ENCODE measurements at regions not wholly inside any gene's neighbourhood (a gene's known extent, or its start where the extent isn't known, plus 50 kb on each side); places are given as distances from the start of the nearest gene placed in this dataset.

GRCh38 chr4:11618666-11619282 is 190.1 kb upstream of the HS3ST1 start:
- peaks cover 0 to 3% of the 10 kb centered on the region in 2 donors for H3K4me1 ChIP-seq
- H3K9me3 ChIP-seq: no peaks in the 10 kb centered on the region
- H3K4me3 ChIP-seq: no peak overlapping the region
- TF ChIP-seq POLR2AphosphoS5 (IDR thresholded peaks at IDR 0.05): no peak
- TF ChIP-seq CTCF (IDR thresholded peaks at IDR 0.05): no peak
- TF ChIP-seq POLR2A (IDR thresholded peaks at IDR 0.05): no peak
- no peak for DNase-seq (ENCODE audit: low spot score in 2 of 2)
- no peak overlapping the region for H3K27ac ChIP-seq
- H3K36me3 ChIP-seq: no peaks in the 10 kb centered on the region
- H3K27me3 ChIP-seq: no peaks in the 10 kb centered on the region
- intact Hi-C loops (cut with DNase I; ENCODE audit: low total_unique reads): no loop called here

GRCh38 chr4:11616856-11617255 is 188.2 kb upstream of the HS3ST1 start:
- Histone ChIP-seq H3K9me3 (no peaks in the 10 kb centered on the region), H3K4me1 (peaks cover 0 to 3% of the 10 kb centered on the region in 2 donors), H3K4me3 (no peak overlapping the region), H3K27me3 (no peaks in the 10 kb centered on the region), H3K27ac (no peak overlapping the region), H3K36me3 (no peaks in the 10 kb centered on the region)
- DNase-seq (ENCODE audit: low spot score in 2 of 2): no peak
- intact Hi-C loops (cut with DNase I; ENCODE audit: low total_unique reads): no loop called here
- TF ChIP-seq POLR2A (IDR thresholded peaks at IDR 0.05) (no peak), POLR2AphosphoS5 (IDR thresholded peaks at IDR 0.05) (no peak), CTCF (IDR thresholded peaks at IDR 0.05) (no peak)

GRCh38 chr4:11615601-11616000 is 186.9 kb upstream of the HS3ST1 start:
- no peak overlapping the region for H3K4me3 ChIP-seq
- intact Hi-C loops (cut with DNase I; ENCODE audit: low total_unique reads): no loop called here
- TF ChIP-seq CTCF (IDR thresholded peaks at IDR 0.05) (no peak), POLR2A (IDR thresholded peaks at IDR 0.05) (no peak), POLR2AphosphoS5 (IDR thresholded peaks at IDR 0.05) (no peak)
- no peak overlapping the region for H3K27ac ChIP-seq
- H3K4me1 ChIP-seq: peaks cover 0 to 3% of the 10 kb centered on the region in 2 donors
- H3K36me3 ChIP-seq: no peaks in the 10 kb centered on the region
- H3K27me3 ChIP-seq: no peaks in the 10 kb centered on the region
- no peak for DNase-seq (ENCODE audit: low spot score in 2 of 2)
- H3K9me3 ChIP-seq: no peaks in the 10 kb centered on the region

GRCh38 chr4:11614426-11614825 is 185.7 kb upstream of the HS3ST1 start:
- intact Hi-C loops (cut with DNase I; ENCODE audit: low total_unique reads): no loop called here
- Histone ChIP-seq H3K36me3 (no peaks in the 10 kb centered on the region), H3K4me1 (peaks cover 0 to 3% of the 10 kb centered on the region in 2 donors), H3K27ac (no peak overlapping the region), H3K4me3 (no peak overlapping the region), H3K9me3 (no peaks in the 10 kb centered on the region), H3K27me3 (no peaks in the 10 kb centered on the region)
- peak in 1 of 2 donors; percentile 37 for DNase-seq (ENCODE audit: low spot score in 2 of 2)
- TF ChIP-seq POLR2A (IDR thresholded peaks at IDR 0.05): no peak
- peak in 1 of 3 donors; percentile 24 for TF ChIP-seq POLR2AphosphoS5 (IDR thresholded peaks at IDR 0.05)

GRCh38 chr4:11611868-11612267 is 183.2 kb upstream of the HS3ST1 start:
- no peak overlapping the region for H3K27ac ChIP-seq

More at GRCh38 chr4:11611868-11612267, 183.2 kb upstream of the HS3ST1 start:
- no peak for TF ChIP-seq POLR2A (IDR thresholded peaks at IDR 0.05)
- TF ChIP-seq CTCF (IDR thresholded peaks at IDR 0.05): no peak
- no peak for TF ChIP-seq POLR2AphosphoS5 (IDR thresholded peaks at IDR 0.05)
- Histone ChIP-seq H3K4me3 (no peak overlapping the region), H3K4me1 (peaks cover 0 to 3% of the 10 kb centered on the region in 2 donors), H3K9me3 (no peaks in the 10 kb centered on the region), H3K27me3 (no peaks in the 10 kb centered on the region), H3K36me3 (no peaks in the 10 kb centered on the region)
- DNase-seq (ENCODE audit: low spot score in 2 of 2): no peak
- intact Hi-C loops (cut with DNase I; ENCODE audit: low total_unique reads): no loop called here
